Muscle layer of duodenum (tissue), 2 donors: ENCODE measurements at regions not wholly inside any gene's neighbourhood (a gene's known extent, or its start where the extent isn't known, plus 50 kb on each side); places are given as distances from the start of the nearest gene placed in this dataset.
"Not testable (repeated sequence)": the region's sequence is repeated elsewhere in the genome, so short reads cannot be mapped to it uniquely, and the experiment has no call there.

ENCODE experiments used
- H3K27ac ChIP-seq: one replicate; pipeline ENCODE4 v1.7.0; 2013; ENCODE audit warnings: mild to moderate bottlenecking, low read length
- H3K27me3 ChIP-seq: one replicate; pipeline ENCODE4 v1.7.0; 2013; ENCODE audit warnings: low read depth, mild to moderate bottlenecking, control low read depth, low read length
- H3K36me3 ChIP-seq, 2 donors: one replicate each; pipeline ENCODE4 v1.7.0; 2013; ENCODE audit warnings: low read length in 2 of 2, control low read depth in 1 of 2, mild to moderate bottlenecking in 1 of 2; ENCODE audit not compliant: insufficient read depth in 2 of 2, control insufficient read depth in 1 of 2
- H3K4me1 ChIP-seq, 2 donors: one replicate each; pipeline ENCODE4 v1.7.0; 2013; ENCODE audit warnings: low read length in 2 of 2, mild to moderate bottlenecking in 2 of 2, control low read depth in 1 of 2, moderate library complexity in 1 of 2; ENCODE audit not compliant: insufficient read depth in 2 of 2, control insufficient read depth in 1 of 2
- H3K4me3 ChIP-seq, 2 donors: one replicate each; pipeline ENCODE4 v1.7.0; 2013; ENCODE audit warnings: low read length in 2 of 2, low read depth in 1 of 2, mild to moderate bottlenecking in 1 of 2
- H3K9me3 ChIP-seq, 2 donors: one replicate each; pipeline ENCODE4 v1.7.0; 2013; ENCODE audit warnings: low read length in 2 of 2, control low read depth in 1 of 2, mild to moderate bottlenecking in 1 of 2; ENCODE audit not compliant: control insufficient read depth in 1 of 2
- donor health status: healthy.

DNA sequence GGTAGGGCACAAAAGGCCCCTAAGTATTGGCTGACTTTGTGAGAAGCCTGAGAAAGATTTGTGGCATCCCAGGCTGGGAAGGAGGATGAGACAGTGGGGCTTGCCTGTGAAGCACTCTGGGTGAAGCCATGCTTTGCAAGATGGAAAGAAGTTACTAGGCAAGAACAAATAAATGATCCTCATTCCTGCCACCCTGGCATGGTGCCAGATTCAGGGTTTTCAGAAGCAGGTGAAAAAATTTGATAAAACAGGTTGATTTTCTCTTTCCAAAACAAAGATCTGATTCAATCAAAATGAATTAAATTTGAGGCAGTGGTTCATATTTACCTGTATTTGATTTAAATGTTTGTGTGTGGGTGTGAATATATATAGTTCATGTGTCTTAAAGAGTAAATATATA lies 386.9 kb upstream of the PROX1 start:
- Histone ChIP-seq H3K9me3 (no peaks in the 10 kb centered on the region), H3K27ac (no peak overlapping the region), H3K36me3 (no peaks in the 10 kb centered on the region), H3K27me3 (no peaks in the 10 kb centered on the region), H3K4me1 (no peaks in the 10 kb centered on the region), H3K4me3 (no peak overlapping the region)

DNA sequence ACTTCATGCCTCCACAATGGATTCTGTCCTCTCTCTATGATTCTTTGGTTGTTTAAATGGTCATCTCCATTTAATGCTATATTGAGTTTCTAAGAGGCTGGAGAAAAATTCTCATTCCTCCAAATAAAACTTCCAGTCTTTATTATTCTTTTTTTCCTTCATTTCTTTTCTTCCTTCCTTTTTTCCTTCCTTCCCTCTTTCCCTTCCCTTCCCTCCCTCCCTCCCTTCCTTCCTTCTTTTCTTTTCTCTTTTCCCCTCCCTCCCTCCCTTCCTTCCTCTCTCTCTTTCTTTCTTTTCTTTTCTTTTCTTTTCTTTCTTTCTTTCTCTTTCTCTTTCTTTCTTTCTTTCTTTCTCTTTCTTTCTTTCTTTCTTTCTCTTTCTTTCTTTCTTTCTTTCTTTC lies 386.1 kb upstream of the PROX1 start:
- not testable (repeated sequence) for H3K36me3 ChIP-seq, H3K27me3 ChIP-seq, H3K27ac ChIP-seq, H3K4me1 ChIP-seq, H3K4me3 ChIP-seq, H3K9me3 ChIP-seq

DNA sequence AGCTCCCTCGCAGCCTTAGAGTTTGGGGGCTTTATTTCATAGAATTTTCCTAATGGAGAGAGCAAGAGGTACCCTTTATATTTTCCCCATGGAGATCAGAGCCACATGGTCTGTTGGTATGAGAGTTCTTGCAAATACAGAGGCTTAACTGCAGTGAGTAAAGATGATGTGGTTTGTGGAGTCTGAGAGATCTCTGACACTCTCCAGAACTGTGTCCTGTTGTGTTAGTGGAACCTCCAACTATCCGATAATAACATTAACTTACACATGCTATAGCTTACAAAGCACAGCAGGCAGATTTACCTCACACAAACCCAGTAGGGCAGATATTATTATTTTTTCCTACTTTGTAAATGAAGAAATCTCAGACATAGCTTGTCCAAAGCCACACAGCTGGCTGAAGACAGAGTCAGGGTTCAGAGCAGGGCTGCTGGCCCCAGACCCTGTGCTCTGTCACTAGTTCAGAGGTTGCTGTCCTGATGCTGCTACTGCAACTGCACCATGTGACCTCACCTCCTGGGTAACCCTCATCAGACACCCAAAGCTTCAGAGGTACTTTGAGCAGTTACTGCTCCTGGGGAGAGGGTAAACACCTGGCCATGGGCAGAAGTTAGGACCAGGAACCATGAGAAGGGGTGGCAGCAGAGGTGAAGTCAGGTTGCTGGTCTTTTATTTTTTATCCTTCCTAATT lies 384.8 kb upstream of the PROX1 start:
- Histone ChIP-seq H3K9me3 (no peaks in the 10 kb centered on the region), H3K4me1 (no peaks in the 10 kb centered on the region), H3K27ac (no peak overlapping the region), H3K27me3 (no peaks in the 10 kb centered on the region), H3K36me3 (no peaks in the 10 kb centered on the region), H3K4me3 (no peak overlapping the region)

DNA sequence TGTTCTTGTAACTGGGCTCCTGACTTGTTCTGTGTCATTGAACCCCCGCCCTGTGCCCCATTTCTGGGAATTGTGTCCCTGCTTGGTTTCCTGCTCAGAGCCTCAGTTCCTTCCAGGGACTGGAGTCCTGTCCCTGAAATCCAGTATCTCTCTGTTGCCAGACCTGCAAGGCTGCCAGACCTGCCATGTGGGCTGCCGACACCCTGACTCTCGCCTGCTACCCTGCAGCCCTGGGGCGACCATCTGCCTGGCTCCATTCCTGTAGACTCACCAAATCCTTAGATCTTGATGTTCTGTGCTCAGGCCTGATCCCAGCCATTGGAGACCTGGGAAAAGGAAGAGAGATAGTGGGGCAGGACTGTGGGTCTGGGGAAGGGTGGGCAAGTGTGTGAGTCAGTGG lies 383.3 kb upstream of the PROX1 start:
- H3K27me3 ChIP-seq, result no peaks in the 10 kb centered on the region
- H3K4me3 ChIP-seq, result no peak overlapping the region
- no peaks in the 10 kb centered on the region for H3K36me3 ChIP-seq
- H3K4me1 ChIP-seq, result no peaks in the 10 kb centered on the region
- H3K9me3 ChIP-seq, result no peaks in the 10 kb centered on the region
- no peak overlapping the region for H3K27ac ChIP-seq

DNA sequence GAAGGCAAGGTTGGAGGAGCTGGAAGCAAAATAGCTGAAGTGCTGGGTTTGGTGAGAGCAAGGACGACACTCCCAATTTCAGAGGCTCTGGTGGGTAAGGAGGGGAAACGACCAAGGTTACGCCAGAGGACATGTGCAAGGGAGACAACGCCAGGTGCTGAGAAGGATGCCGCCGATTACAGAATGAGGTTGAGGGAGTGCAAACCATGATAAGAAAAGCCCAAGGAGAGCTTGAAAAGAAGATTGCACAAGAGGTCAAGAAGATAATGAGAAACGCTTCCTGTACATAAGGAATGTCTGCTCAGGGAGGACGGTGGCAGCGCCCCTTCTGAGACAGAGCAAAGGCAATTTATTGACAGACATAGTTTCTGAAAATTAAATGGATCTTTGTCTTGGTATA lies 382.0 kb upstream of the PROX1 start:
- no peaks in the 10 kb centered on the region for H3K4me1 ChIP-seq
- no peak overlapping the region for H3K27ac ChIP-seq
- H3K4me3 ChIP-seq, result no peak overlapping the region
- no peaks in the 10 kb centered on the region for H3K36me3 ChIP-seq
- no peaks in the 10 kb centered on the region for H3K9me3 ChIP-seq
- H3K27me3 ChIP-seq, result no peaks in the 10 kb centered on the region

DNA sequence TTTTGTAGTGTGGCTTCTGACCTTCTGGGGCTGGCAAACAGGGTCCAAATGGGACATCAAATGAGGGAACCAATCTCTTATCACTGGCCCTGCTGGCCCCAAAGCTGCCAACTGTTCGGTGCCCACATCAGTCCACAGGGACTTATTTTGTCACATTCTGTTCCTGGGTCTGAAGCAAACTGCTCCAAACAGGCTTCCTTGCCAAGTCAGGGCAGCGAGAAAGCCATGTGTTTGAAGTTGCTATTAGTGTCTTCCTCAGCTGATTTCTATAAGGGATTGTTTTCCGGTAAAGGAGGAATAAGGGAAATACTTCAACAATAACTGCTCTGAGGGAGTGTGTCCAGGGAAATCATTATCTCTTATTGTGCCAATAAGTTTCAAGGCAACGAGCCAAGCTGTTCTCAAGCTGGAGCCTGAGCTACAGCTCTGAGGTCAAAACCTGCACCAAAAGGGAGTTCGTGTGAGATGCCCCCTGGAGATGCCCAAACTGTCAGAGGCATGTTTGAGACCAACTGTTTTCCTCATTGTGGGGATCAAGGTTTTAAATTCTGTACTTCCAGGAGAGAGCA lies 381.4 kb upstream of the PROX1 start:
- Histone ChIP-seq H3K4me3 (no peak overlapping the region), H3K9me3 (no peaks in the 10 kb centered on the region), H3K27ac (no peak overlapping the region), H3K4me1 (no peaks in the 10 kb centered on the region), H3K27me3 (no peaks in the 10 kb centered on the region), H3K36me3 (no peaks in the 10 kb centered on the region)

DNA sequence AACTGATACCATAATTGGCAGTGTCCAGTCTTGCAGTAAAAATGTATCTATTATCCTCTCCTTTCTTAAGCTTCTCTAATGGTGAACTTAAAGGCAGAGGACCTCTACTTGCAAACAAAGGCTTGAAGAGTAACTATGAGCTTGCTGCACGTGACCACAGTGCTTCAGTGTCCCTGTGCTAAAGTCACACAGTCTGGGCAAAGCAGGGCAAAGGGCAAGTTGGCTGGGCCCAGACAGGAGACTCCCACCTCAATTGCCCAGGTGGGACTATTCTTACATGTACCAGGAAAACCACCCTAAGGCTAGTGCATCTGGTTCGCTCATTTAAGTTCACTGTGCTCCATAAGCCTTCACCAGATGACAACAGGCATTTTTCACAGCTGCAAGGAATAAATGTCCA lies 374.2 kb upstream of the PROX1 start:
- Histone ChIP-seq H3K36me3 (no peaks in the 10 kb centered on the region), H3K27ac (no peak overlapping the region), H3K4me1 (no peaks in the 10 kb centered on the region), H3K9me3 (no peaks in the 10 kb centered on the region), H3K27me3 (no peaks in the 10 kb centered on the region), H3K4me3 (no peak overlapping the region)

DNA sequence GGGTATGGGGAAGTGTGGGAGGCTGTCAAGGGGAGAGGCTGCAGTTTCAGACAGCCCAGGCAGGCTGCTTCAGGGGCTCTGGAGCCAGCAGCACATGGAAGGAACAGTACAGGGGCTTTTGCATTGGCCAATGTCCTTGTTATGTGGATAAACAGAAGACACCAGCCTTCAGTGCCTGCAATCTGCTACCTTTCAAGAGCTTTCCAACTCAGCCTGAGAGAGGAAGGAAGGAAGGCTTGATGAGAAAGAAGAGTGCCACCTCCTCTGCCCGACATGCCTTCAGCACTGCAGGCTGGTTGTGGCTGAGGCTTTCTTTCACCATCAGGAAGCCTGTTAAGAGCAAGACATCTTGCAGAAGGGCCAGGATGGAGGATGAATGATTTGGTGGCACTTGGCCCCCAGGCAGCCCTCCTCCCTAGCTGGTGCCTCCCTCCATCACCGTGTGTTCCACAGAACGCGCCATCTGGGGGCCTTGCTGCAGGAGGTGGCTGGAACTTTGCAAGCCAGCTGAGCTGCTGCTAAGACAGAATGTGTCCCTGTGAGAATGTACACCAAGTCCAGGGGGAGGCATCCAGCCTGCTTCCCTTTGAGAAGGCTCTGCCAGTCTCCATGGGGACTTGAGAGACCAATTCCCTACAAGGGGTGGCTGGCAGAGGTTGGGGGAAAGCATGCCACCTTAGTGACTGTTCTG lies 372.4 kb upstream of the PROX1 start:
- no peak overlapping the region for H3K4me3 ChIP-seq
- H3K36me3 ChIP-seq, result no peaks in the 10 kb centered on the region
- no peak overlapping the region for H3K27ac ChIP-seq
- no peaks in the 10 kb centered on the region for H3K27me3 ChIP-seq
- H3K4me1 ChIP-seq, result no peaks in the 10 kb centered on the region
- no peaks in the 10 kb centered on the region for H3K9me3 ChIP-seq

DNA sequence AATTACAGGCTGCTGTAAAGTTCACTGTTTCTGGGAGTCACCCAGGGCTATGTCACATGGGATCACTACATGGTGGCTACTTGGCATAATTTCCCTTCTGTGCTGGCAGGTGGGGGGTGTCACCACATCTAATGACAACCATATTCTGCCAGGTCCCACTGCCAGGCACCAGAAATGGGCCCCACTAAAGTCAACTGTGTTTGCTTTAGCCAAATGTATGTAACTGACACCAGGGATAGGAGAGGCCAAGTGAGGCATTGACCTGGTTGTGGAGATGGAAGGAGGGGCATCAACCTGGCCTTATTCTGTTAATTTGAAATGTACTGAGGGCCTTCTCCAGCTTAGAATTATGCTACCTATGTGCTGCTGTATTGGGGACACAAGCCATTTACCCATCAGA lies 370.6 kb upstream of the PROX1 start:
- H3K4me1 ChIP-seq, result no peaks in the 10 kb centered on the region
- H3K27me3 ChIP-seq, result no peaks in the 10 kb centered on the region
- no peak overlapping the region for H3K27ac ChIP-seq
- H3K9me3 ChIP-seq, result no peaks in the 10 kb centered on the region
- no peak overlapping the region for H3K4me3 ChIP-seq
- H3K36me3 ChIP-seq, result no peaks in the 10 kb centered on the region

DNA sequence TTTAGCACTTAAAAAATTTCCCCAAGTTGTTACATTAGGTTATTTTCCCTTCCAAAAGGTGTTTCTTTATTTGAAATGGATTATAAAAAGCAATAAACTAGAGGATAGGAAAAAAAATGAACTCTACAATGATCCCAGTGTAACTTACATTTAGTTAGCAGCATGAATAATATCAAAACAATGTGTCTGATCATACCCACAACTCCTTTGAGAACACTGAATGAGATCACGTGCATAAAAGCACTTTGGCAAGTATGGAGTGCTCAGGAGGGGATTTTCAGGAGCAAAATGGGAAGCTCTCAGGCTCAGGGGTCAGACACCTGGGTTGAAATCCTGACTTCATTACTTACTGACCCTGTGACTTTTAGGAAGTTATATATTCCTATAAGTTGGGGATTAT lies 369.7 kb upstream of the PROX1 start:
- H3K36me3 ChIP-seq, result no peaks in the 10 kb centered on the region
- H3K4me1 ChIP-seq, result no peaks in the 10 kb centered on the region

DNA sequence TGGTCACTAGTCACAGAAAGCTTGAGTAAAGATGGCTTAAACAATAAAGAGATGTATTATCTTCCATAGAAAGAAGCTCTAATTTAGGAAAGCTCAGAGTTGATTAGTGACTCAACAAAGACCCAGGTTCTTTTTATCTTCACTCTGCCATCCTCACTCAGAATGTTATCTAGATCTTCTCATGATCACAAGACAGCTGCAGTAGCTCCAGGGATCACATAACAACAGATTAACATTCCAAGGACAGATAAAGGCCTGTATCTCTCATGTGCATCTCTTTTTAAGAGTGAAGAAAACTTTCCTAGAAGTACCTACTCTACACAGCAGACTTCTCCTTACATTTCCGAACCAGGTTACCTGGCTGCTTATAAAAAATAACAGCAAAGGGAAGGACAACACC lies 368.7 kb upstream of the PROX1 start:
- Histone ChIP-seq H3K4me1 (no peaks in the 10 kb centered on the region), H3K27me3 (no peaks in the 10 kb centered on the region), H3K27ac (no peak overlapping the region), H3K9me3 (no peaks in the 10 kb centered on the region), H3K36me3 (no peaks in the 10 kb centered on the region), H3K4me3 (no peak overlapping the region)

More for the DNA sequence above, 369.7 kb upstream of the PROX1 start:
- H3K27ac ChIP-seq, result no peak overlapping the region
- no peaks in the 10 kb centered on the region for H3K9me3 ChIP-seq
- no peak overlapping the region for H3K4me3 ChIP-seq
- H3K27me3 ChIP-seq, result no peaks in the 10 kb centered on the region

DNA sequence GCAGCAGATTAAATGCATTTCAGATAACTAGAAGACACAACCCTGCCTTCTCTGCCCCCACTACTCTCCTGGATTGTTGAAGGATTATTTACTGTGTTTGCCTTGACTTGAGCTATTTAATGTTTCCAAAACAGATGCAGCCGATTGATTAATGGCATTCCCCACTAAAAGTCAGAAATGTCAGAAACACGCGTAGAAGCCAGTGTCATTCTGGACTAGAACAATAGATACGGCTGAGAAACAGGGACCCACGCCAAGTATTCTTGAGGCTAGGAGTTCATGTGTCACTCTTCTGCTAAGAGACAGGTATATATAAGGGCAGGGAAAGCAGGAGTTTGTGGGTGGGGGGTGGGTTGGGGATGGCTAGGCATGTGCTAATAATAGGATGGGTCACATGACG lies 366.7 kb upstream of the PROX1 start:
- no peak overlapping the region for H3K27ac ChIP-seq
- no peaks in the 10 kb centered on the region for H3K4me1 ChIP-seq

More for the DNA sequence above, 366.7 kb upstream of the PROX1 start:
- no peaks in the 10 kb centered on the region for H3K9me3 ChIP-seq
- H3K36me3 ChIP-seq, result no peaks in the 10 kb centered on the region
- H3K4me3 ChIP-seq, result no peak overlapping the region
- no peaks in the 10 kb centered on the region for H3K27me3 ChIP-seq
